HepG2 (cell line): ENCODE measurements at regions not wholly inside any gene's neighbourhood (a gene's known extent, or its start where the extent isn't known, plus 50 kb on each side); places are given as distances from the start of the nearest gene placed in this dataset.

ENCODE experiments used
- ATAC-seq: fragments of 200-7000 bp; cut with Tn5 transposase; 3 replicates; pipeline ENCODE4 v1.9.1; 2020; ENCODE audit warnings: mild to moderate bottlenecking, moderate library complexity
- BruUV-seq: library from RNA; stranded (reverse); fragments of 400-500 nt; replicated peaks from 2 replicates; lab custom pipeline; 2021; lab: Mats Ljungman, UMichigan
- CTCF ChIA-PET: fragments of 300-600 bp; formaldehyde crosslinking; extraction: SDS; loops from one replicate; lab custom pipeline; 2021; ENCODE audit warnings: low total read pairs, inconsistent platforms, low intra/inter-chr PET ratio; lab: Yijun Ruan, JAX
- POLR2A ChIA-PET: fragments of 350-600 bp; sonication (Branson Sonifier 250); formaldehyde crosslinking; loops from one replicate; lab custom pipeline; 2020; ENCODE audit warnings: antibody characterized with exemption, inconsistent platforms; lab: Yijun Ruan, JAX
- DNase-seq: peaks from one replicate; pipeline ENCODE4 v3.0.0-alpha.2; 2015; ENCODE audit warnings: low spot score
- FAIRE-seq: peaks from 3 replicates; lab custom pipeline; 2011; peaks lifted over from hg19 to GRCh38; lab: Jason Lieb, UNC
- H2AFZ ChIP-seq: one replicate; pipeline ENCODE4 v1.6.1; 2011; ENCODE audit warnings: low read length, inconsistent platforms
- H3K27ac ChIP-seq: fragments of 300-600 bp; 3 replicates; pipeline ENCODE4 v1.8.0; 2011; ENCODE audit warnings: mixed run types, mild to moderate bottlenecking, mixed read lengths, low read length, inconsistent platforms; ENCODE audit not compliant: insufficient read depth; ENCODE audit errors: extremely low read length
- H3K27me3 ChIP-seq, 2 experiments: fragments of 200-600 bp in 1 of 2; 2 replicates in 1 of 2; 3 replicates in 1 of 2; pipeline versions ENCODE4 v1.6.0 to v1.8.0; 2011; ENCODE audit warnings: low read length in 2 of 2, mild to moderate bottlenecking in 2 of 2, moderate library complexity in 2 of 2, inconsistent platforms in 1 of 2; ENCODE audit not compliant: insufficient read depth in 2 of 2, control insufficient read depth in 1 of 2
- H3K36me3 ChIP-seq, 2 experiments: fragments of 200-600 bp in 1 of 2; replicated peaks in 1 of 2; 2 replicates in 1 of 2; 3 replicates in 1 of 2; pipeline versions ENCODE4 v1.5.1 to v1.8.0; 2011; ENCODE audit warnings: low read length in 2 of 2, inconsistent platforms in 1 of 2; ENCODE audit not compliant: insufficient read depth in 2 of 2, control insufficient read depth in 1 of 2
- H3K4me1 ChIP-seq: 2 replicates; pipeline ENCODE4 v1.5.1; 2012; ENCODE audit warnings: low read length, inconsistent platforms; ENCODE audit not compliant: insufficient read depth
- H3K4me2 ChIP-seq: 2 replicates; pipeline ENCODE4 v1.6.0; 2011; ENCODE audit warnings: low read depth, low read length, inconsistent platforms
- H3K4me3 ChIP-seq, 3 experiments: fragments of 200-600 bp in 1 of 3; sonication (generic), shearing (Covaris generic) in 1 of 3; replicated peaks in 1 of 3; 2 replicates each; pipeline ENCODE4 v1.5.1; 2011 to 2016; ENCODE audit warnings: low read length in 3 of 3, inconsistent platforms in 2 of 3, low read depth in 2 of 3, mild to moderate bottlenecking in 2 of 3, control low read depth in 1 of 3, mixed read lengths in 1 of 3; ENCODE audit not compliant: insufficient read depth in 1 of 3
- H3K79me2 ChIP-seq: one replicate; pipeline ENCODE4 v1.6.1; 2011; ENCODE audit warnings: low read length, inconsistent platforms; ENCODE audit not compliant: insufficient read depth
- H3K9ac ChIP-seq: 2 replicates; pipeline ENCODE4 v1.6.0; 2011; ENCODE audit warnings: mild to moderate bottlenecking, low read depth, low read length, inconsistent platforms; ENCODE audit not compliant: insufficient read depth
- H3K9me3 ChIP-seq: 2 replicates; pipeline ENCODE4 v1.5.1; 2012; ENCODE audit warnings: mild to moderate bottlenecking, low read length
- H4K20me1 ChIP-seq: 2 replicates; pipeline ENCODE4 v1.6.0; 2011; ENCODE audit warnings: inconsistent platforms, mild to moderate bottlenecking, low read length, moderate library complexity; ENCODE audit not compliant: insufficient read depth
- ARNT2 ChIP-seq: sonication (generic); formaldehyde crosslinking; IDR thresholded peaks from 2 replicates; pipeline ENCODE4 v1.8.0; 2022; ENCODE audit warnings: mild to moderate bottlenecking, low read depth, missing genetic modification reagents, moderate library complexity
- HDAC2 ChIP-seq: sonication (generic); formaldehyde crosslinking; IDR thresholded peaks from 2 replicates; pipeline ENCODE4 v1.4.0; 2020; ENCODE audit warnings: missing genetic modification reagents
- HOXA5 ChIP-seq: sonication (generic); formaldehyde crosslinking; IDR thresholded peaks from 2 replicates; pipeline ENCODE4 v1.4.0; 2020; ENCODE audit warnings: missing genetic modification reagents
- KDM3A ChIP-seq: IDR thresholded peaks from 2 replicates; pipeline ENCODE4 v1.6.1; 2018; ENCODE audit warnings: low read depth, missing compliant biosample characterization
- RAD51 ChIP-seq: fragments of 450-650 bp; IDR thresholded peaks from 2 replicates; pipeline ENCODE4 v1.6.1; 2016; ENCODE audit warnings: borderline replicate concordance
- RBM39 ChIP-seq: fragments of 200-400 bp; formaldehyde crosslinking; IDR thresholded peaks from one replicate; pipeline ENCODE4 v1.6.1; 2018; ENCODE audit warnings: antibody characterized with exemption, mild to moderate bottlenecking, low read depth, low read length; ENCODE audit not compliant: poor library complexity, severe bottlenecking
- RXRA ChIP-seq: sonication (generic); formaldehyde crosslinking; IDR thresholded peaks from 2 replicates; pipeline ENCODE4 v1.5.1; 2020; ENCODE audit warnings: missing genetic modification reagents
- SNAI1 ChIP-seq: sonication (generic); formaldehyde crosslinking; IDR thresholded peaks from 2 replicates; pipeline ENCODE4 v1.5.0; 2020; ENCODE audit warnings: mild to moderate bottlenecking, missing genetic modification reagents, borderline replicate concordance
- THYN1 ChIP-seq: sonication (generic); formaldehyde crosslinking; IDR thresholded peaks from 2 replicates; pipeline ENCODE4 v1.8.1; 2023; ENCODE audit warnings: low read depth, mild to moderate bottlenecking, moderate library complexity, missing genetic modification reagents, borderline replicate concordance
- TOPORS ChIP-seq: sonication (generic); formaldehyde crosslinking; IDR thresholded peaks from 2 replicates; pipeline ENCODE4 v1.8.0; 2023; ENCODE audit warnings: mild to moderate bottlenecking, missing genetic modification reagents
- ZBTB7A ChIP-seq: sonication (generic); formaldehyde crosslinking; IDR thresholded peaks from 2 replicates; pipeline ENCODE4 v1.8.0; 2022; ENCODE audit warnings: mild to moderate bottlenecking, missing genetic modification reagents
- ZBTB7B ChIP-seq: sonication (generic); formaldehyde crosslinking; IDR thresholded peaks from 2 replicates; pipeline ENCODE4 v1.4.0; 2020; ENCODE audit warnings: missing genetic modification reagents
- ZNF354B ChIP-seq: sonication (generic); formaldehyde crosslinking; IDR thresholded peaks from 2 replicates; pipeline ENCODE4 v1.8.0; 2022; ENCODE audit warnings: mild to moderate bottlenecking, missing genetic modification reagents
- ZNF660 ChIP-seq: sonication (generic); formaldehyde crosslinking; IDR thresholded peaks from 2 replicates; pipeline ENCODE4 v1.5.1; 2020; ENCODE audit warnings: mild to moderate bottlenecking, low read depth, missing genetic modification reagents, borderline replicate concordance
- WGBS: methylation state at CpG from one replicate; pipeline ENCODE4 v1.1.6; 2017; ENCODE audit warnings: low lambda C conversion rate; 5-methylcytosine and 5-hydroxymethylcytosine counted together
- in situ Hi-C: cut with HindIII; loops from 2 replicates; pipeline ENCODE4 v1.10.0; 2017; ENCODE audit warnings: low pct_unique_long_range_greater_than_20kb; ENCODE audit not compliant: extremely low pct_ligation_motif_present
- intact Hi-C: fragments of 100-400 bp; cut with micrococcal nuclease; formaldehyde crosslinking; loops from one replicate; pipeline ENCODE4 v1.10.0; 2022; ENCODE audit not compliant: unreplicated experiment
- TF ChIP-seq, protein P1 (sequence below): sonication (generic); formaldehyde crosslinking; IDR thresholded peaks from 2 replicates; pipeline ENCODE4 v1.4.0; 2020; ENCODE audit warnings: missing genetic modification reagents
- TF ChIP-seq, protein P2 (sequence below): IDR thresholded peaks from 2 replicates; pipeline ENCODE4 v1.6.1; 2016; ENCODE audit warnings: control low read depth
- TF ChIP-seq, protein P3 (sequence below): sonication (generic); formaldehyde crosslinking; IDR thresholded peaks from 2 replicates; pipeline ENCODE4 v1.4.0; 2020; ENCODE audit warnings: missing genetic modification reagents

DNA sequence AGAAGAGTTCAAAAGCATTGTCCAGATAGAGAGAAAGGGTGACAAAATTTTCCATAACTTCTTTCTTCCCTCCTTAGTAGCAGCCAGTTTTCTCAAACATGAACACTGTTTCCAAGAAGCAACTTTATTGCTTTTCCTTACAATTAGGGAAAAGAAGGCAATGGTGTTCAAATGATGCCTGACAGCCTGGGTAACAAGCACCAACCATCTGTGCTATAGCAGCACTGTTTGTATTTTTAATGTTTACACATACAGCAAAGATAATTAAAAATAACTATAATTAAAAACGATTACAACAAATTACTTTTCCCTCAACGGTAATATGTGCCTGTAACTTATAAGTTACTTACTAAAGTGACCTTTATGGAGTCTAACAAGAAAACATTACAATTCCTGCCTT, 450.6 kb upstream of the LMO3 start:
- WGBS = 4% methylated on average over 2 of the region's 2 CpGs
- no peak for TF ChIP-seq ZNF354B (CRISPR knock-in tag)
- no peak for TF ChIP-seq THYN1
- no peak for TF ChIP-seq RXRA (CRISPR knock-in tag)
- TF ChIP-seq KDM3A = no peak
- no peak for TF ChIP-seq HDAC2 (CRISPR knock-in tag)
- DNase-seq = no peak
- no peak for FAIRE-seq
- H3K27ac ChIP-seq = no peak overlapping the region
- H3K36me3 ChIP-seq = no peaks in the 10 kb centered on the region
- no peaks in the 10 kb centered on the region for H3K79me2 ChIP-seq
- no peak overlapping the region for H2AFZ ChIP-seq
- ATAC-seq = no peak
- no peak overlapping the region for H3K4me2 ChIP-seq
- H3K4me1 ChIP-seq = no peaks in the 10 kb centered on the region
- H3K27me3 ChIP-seq = no peaks in the 10 kb centered on the region
- intact Hi-C loops = no loop called here
- POLR2A ChIA-PET = no interaction called here
- in situ Hi-C loops = no loop called here
- no peaks in the 10 kb centered on the region for H4K20me1 ChIP-seq
- BruUV-seq = no TSS peak
- H3K9me3 ChIP-seq = 0 out of 2 replicates have a peak, but pooled peaks cover 6% of the 10 kb centered on the region
- H3K4me3 ChIP-seq = no peak overlapping the region
- H3K9ac ChIP-seq = no peak overlapping the region
- CTCF ChIA-PET = no interaction called here

DNA sequence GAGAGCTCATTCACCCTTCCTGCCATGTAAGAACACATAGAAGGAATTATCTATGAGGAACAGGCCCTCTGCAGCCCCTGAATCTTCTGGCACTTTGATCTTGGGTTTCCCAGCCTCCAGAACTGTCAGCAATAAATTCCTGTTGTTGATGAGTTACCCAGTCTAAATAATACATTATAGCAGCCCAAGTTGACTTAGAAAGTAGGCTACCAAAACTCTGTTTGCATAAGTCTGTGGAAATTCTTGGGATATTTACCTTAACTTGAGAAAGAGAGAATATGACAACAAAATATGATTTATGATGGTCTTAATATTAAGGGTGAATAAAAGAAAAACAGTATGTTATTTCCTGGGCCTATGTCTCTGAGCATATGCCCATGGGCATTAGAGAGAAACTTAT, 433.0 kb upstream of the LMO3 start:
- ChIA-PET CTCF (no interaction called here), POLR2A (no interaction called here)
- Histone ChIP-seq H3K4me1 (no peaks in the 10 kb centered on the region), H3K36me3 (no peaks in the 10 kb centered on the region), H4K20me1 (no peaks in the 10 kb centered on the region), H3K9me3 (no peaks in the 10 kb centered on the region), H3K27ac (no peak overlapping the region), H3K9ac (no peak overlapping the region), H3K4me2 (no peak overlapping the region), H3K27me3 (no peaks in the 10 kb centered on the region; a peak in 1 of 5 replicates), H2AFZ (no peak overlapping the region), H3K79me2 (no peaks in the 10 kb centered on the region), H3K4me3 (no peak overlapping the region)
- in situ Hi-C loops (no loop called here), intact Hi-C loops (no loop called here)
- BruUV-seq = no TSS peak
- no peak for ATAC-seq
- no peak for FAIRE-seq
- DNase-seq = no peak
- no peak for TF ChIP-seq SNAI1 (CRISPR knock-in tag)
- TF ChIP-seq, protein P1, sequence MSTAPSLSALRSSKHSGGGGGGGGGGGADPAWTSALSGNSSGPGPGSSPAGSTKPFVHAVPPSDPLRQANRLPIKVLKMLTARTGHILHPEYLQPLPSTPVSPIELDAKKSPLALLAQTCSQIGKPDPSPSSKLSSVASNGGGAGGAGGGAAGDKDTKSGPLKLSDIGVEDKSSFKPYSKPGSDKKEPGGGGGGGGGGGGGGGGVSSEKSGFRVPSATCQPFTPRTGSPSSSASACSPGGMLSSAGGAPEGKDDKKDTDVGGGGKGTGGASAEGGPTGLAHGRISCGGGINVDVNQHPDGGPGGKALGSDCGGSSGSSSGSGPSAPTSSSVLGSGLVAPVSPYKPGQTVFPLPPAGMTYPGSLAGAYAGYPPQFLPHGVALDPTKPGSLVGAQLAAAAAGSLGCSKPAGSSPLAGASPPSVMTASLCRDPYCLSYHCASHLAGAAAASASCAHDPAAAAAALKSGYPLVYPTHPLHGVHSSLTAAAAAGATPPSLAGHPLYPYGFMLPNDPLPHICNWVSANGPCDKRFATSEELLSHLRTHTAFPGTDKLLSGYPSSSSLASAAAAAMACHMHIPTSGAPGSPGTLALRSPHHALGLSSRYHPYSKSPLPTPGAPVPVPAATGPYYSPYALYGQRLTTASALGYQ (CRISPR knock-in tag) = no peak
- no peak for TF ChIP-seq ZNF660 (CRISPR knock-in tag)
- no peak for TF ChIP-seq ZBTB7B (CRISPR knock-in tag)
- TF ChIP-seq, protein P2, sequence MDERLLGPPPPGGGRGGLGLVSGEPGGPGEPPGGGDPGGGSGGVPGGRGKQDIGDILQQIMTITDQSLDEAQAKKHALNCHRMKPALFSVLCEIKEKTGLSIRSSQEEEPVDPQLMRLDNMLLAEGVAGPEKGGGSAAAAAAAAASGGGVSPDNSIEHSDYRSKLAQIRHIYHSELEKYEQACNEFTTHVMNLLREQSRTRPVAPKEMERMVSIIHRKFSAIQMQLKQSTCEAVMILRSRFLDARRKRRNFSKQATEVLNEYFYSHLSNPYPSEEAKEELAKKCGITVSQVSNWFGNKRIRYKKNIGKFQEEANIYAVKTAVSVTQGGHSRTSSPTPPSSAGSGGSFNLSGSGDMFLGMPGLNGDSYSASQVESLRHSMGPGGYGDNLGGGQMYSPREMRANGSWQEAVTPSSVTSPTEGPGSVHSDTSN = no peak
- no peak for TF ChIP-seq RAD51
- no peak for TF ChIP-seq RBM39
- no peak for TF ChIP-seq HOXA5 (CRISPR knock-in tag)
- no peak for TF ChIP-seq TOPORS (CRISPR knock-in tag)
- TF ChIP-seq ZBTB7A = no peak
- TF ChIP-seq ARNT2 (CRISPR knock-in tag) = no peak
- TF ChIP-seq, protein P3, sequence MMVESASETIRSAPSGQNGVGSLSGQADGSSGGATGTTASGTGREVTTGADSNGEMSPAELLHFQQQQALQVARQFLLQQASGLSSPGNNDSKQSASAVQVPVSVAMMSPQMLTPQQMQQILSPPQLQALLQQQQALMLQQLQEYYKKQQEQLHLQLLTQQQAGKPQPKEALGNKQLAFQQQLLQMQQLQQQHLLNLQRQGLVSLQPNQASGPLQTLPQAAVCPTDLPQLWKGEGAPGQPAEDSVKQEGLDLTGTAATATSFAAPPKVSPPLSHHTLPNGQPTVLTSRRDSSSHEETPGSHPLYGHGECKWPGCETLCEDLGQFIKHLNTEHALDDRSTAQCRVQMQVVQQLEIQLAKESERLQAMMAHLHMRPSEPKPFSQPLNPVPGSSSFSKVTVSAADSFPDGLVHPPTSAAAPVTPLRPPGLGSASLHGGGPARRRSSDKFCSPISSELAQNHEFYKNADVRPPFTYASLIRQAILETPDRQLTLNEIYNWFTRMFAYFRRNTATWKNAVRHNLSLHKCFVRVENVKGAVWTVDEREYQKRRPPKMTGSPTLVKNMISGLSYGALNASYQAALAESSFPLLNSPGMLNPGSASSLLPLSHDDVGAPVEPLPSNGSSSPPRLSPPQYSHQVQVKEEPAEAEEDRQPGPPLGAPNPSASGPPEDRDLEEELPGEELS (CRISPR knock-in tag) = no peak
